B cell (primary cell): ENCODE measurements at regions not wholly inside any gene's neighbourhood (a gene's known extent, or its start where the extent isn't known, plus 50 kb on each side); places are given as distances from the start of the nearest gene placed in this dataset.

Experiments used
- ATAC-seq: fragments of 200-7000 bp; cut with Tn5 transposase; one replicate; pipeline ENCODE4 v1.10.0; 2021; ENCODE audit warnings: low read depth, mild to moderate bottlenecking, moderate number of reproducible peaks, moderate library complexity
- CTCF ChIA-PET: fragments of 350-600 bp; sonication (Branson Sonifier 250); formaldehyde crosslinking; loops from one replicate; lab custom pipeline; 2021; ENCODE audit warnings: antibody characterized with exemption, inconsistent platforms; lab: Charles Lee
- POLR2A ChIA-PET: fragments of 350-600 bp; sonication (Branson Sonifier 250); formaldehyde crosslinking; loops from one replicate; lab custom pipeline; 2021; ENCODE audit warnings: antibody characterized with exemption; lab: Charles Lee
- DNase-seq: peaks from one replicate; pipeline ENCODE4 v3.0.0; 2013
- H2AFZ ChIP-seq: 2 replicates; pipeline ENCODE4 v1.6.1; 2012; ENCODE audit warnings: mild to moderate bottlenecking, low read depth, low read length; ENCODE audit not compliant: insufficient read depth, poor library complexity, severe bottlenecking
- H3K27ac ChIP-seq, 2 donors: 1 replicate in 1 of 2; 2 replicates in 1 of 2; pipeline ENCODE4 v1.5.1; 2012 to 2013; ENCODE audit warnings: low read length in 2 of 2, mild to moderate bottlenecking in 2 of 2, moderate library complexity in 1 of 2
- H3K27me3 ChIP-seq, 4 experiments: fragments of 200-600 bp in 1 of 4; sonication (generic) in 1 of 4; replicated peaks in 1 of 4; 1 replicate in 2 of 4; 2 replicates in 2 of 4; pipeline versions ENCODE4 v1.6.1 to v1.7.0; 2013 to 2016; ENCODE audit warnings: low read length in 3 of 4, mild to moderate bottlenecking in 2 of 4, mixed read lengths in 1 of 4, moderate library complexity in 1 of 4; ENCODE audit not compliant: insufficient read depth in 4 of 4, control insufficient read depth in 3 of 4; ENCODE audit errors: control extremely low read depth in 1 of 4
- H3K36me3 ChIP-seq, 2 experiments: replicated peaks in 1 of 2; 1 replicate in 1 of 2; 2 replicates in 1 of 2; pipeline versions ENCODE4 v1.6.1 to v1.7.1; 2013; ENCODE audit warnings: low read length in 1 of 2; ENCODE audit not compliant: insufficient read depth in 2 of 2, control insufficient read depth in 1 of 2; ENCODE audit errors: control extremely low read depth in 1 of 2, extremely low read depth in 1 of 2
- H3K4me1 ChIP-seq, 2 donors: fragments of 200-600 bp in 1 of 2; sonication (generic) in 1 of 2; 1 replicate in 1 of 2; 2 replicates in 1 of 2; pipeline versions ENCODE4 v1.5.1 to v1.6.1; 2013 to 2017; ENCODE audit warnings: low read length in 2 of 2; ENCODE audit not compliant: control insufficient read depth in 2 of 2, insufficient read depth in 2 of 2
- H3K4me2 ChIP-seq: replicated peaks from 2 replicates; pipeline ENCODE3; 2012; ENCODE audit warnings: mild to moderate bottlenecking, low read depth, low read length; ENCODE audit not compliant: poor library complexity, severe bottlenecking
- H3K4me3 ChIP-seq, 5 experiments: fragments of 200-600 bp in 1 of 5; sonication (generic) in 1 of 5; 1 replicate in 3 of 5; 2 replicates in 2 of 5; pipeline versions ENCODE4 v1.5.1 to v1.7.0; 2011 to 2016; ENCODE audit warnings: low read length in 4 of 5, mild to moderate bottlenecking in 4 of 5, low read depth in 2 of 5, control low read depth in 1 of 5, moderate library complexity in 1 of 5; ENCODE audit not compliant: insufficient read depth in 1 of 5; ENCODE audit errors: control extremely low read depth in 1 of 5, extremely low read depth in 1 of 5
- H3K79me2 ChIP-seq: fragments of 200-600 bp; sonication (generic); one replicate; pipeline ENCODE4 v1.6.0; 2016; ENCODE audit warnings: low read length; ENCODE audit not compliant: control insufficient read depth, insufficient read depth
- H3K9ac ChIP-seq: fragments of 200-600 bp; sonication (generic); 2 replicates; pipeline ENCODE4 v1.6.1; 2017; ENCODE audit warnings: mild to moderate bottlenecking, low read length, moderate library complexity
- H3K9me3 ChIP-seq, 3 donors: one replicate each; pipeline versions ENCODE4 v1.6.1 to v1.7.1; 2013; ENCODE audit warnings: low read length in 2 of 3; ENCODE audit not compliant: control insufficient read depth in 2 of 3, insufficient read depth in 1 of 3; ENCODE audit errors: control extremely low read depth in 1 of 3
- H4K20me1 ChIP-seq: 2 replicates; pipeline ENCODE4 v1.6.0; 2012; ENCODE audit warnings: mild to moderate bottlenecking, low read length; ENCODE audit not compliant: insufficient read depth, control insufficient read depth, poor library complexity, severe bottlenecking
- H3K27ac Mint-ChIP-seq: one replicate; pipeline ENCODE4 v1.8.0; 2021; ENCODE audit warnings: mixed read lengths
- H3K27me3 Mint-ChIP-seq: one replicate; pipeline ENCODE4 v1.8.0; 2021; ENCODE audit warnings: mixed read lengths
- H3K4me1 Mint-ChIP-seq: one replicate; pipeline ENCODE4 v1.8.0; 2021; ENCODE audit warnings: mixed read lengths
- H3K4me3 Mint-ChIP-seq: one replicate; pipeline ENCODE4 v1.8.0; 2021; ENCODE audit warnings: mixed read lengths
- H3K9me3 Mint-ChIP-seq: one replicate; pipeline ENCODE4 v1.8.0; 2022; ENCODE audit warnings: mixed read lengths; ENCODE audit not compliant: insufficient read depth
- EZH2 ChIP-seq: IDR thresholded peaks from 2 replicates; pipeline ENCODE4 v1.6.1; 2012; ENCODE audit warnings: borderline replicate concordance, low read depth, mild to moderate bottlenecking, moderate library complexity, low read length; ENCODE audit not compliant: insufficient read depth, poor library complexity, severe bottlenecking
- WGBS: methylation state at CpG from one replicate; pipeline ENCODE4 v1.1.5; 2013; ENCODE audit warnings: missing lambda C conversion rate; ENCODE audit not compliant: insufficient coverage; 5-methylcytosine and 5-hydroxymethylcytosine counted together
- intact Hi-C: fragments of 100-400 bp; cut with micrococcal nuclease; formaldehyde crosslinking; loops from one replicate; pipeline ENCODE4 v1.10.0; 2022
- TF ChIP-seq, protein P1 (sequence below): fragments of 200-600 bp; IDR thresholded peaks from one replicate; pipeline ENCODE4 v1.8.0; 2022; ENCODE audit warnings: antibody characterized with exemption, mild to moderate bottlenecking

DNA sequence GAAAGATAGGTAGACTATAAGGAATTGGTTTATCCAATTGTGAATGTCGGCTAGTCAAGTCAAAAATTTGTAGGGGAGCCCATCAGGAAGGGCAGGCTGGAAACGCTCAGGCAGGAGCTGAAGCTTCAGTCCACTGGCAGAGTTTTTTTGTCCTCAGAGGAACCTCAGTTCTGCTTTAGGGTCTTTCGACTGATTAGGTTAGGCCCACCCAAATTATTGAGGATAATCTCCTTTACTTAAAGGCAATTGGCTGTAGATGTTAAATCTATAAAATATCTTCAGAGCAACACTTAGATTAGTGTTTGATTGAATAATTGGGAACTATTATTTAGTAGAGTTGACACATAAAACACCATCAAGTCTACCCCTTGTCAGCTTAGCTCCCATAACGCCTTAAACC lies 105.5 kb upstream of the ARHGAP5 start:
- H3K27me3 Mint-ChIP-seq = no peaks in the 10 kb centered on the region
- no peak for TF ChIP-seq EZH2
- TF ChIP-seq, protein P1, sequence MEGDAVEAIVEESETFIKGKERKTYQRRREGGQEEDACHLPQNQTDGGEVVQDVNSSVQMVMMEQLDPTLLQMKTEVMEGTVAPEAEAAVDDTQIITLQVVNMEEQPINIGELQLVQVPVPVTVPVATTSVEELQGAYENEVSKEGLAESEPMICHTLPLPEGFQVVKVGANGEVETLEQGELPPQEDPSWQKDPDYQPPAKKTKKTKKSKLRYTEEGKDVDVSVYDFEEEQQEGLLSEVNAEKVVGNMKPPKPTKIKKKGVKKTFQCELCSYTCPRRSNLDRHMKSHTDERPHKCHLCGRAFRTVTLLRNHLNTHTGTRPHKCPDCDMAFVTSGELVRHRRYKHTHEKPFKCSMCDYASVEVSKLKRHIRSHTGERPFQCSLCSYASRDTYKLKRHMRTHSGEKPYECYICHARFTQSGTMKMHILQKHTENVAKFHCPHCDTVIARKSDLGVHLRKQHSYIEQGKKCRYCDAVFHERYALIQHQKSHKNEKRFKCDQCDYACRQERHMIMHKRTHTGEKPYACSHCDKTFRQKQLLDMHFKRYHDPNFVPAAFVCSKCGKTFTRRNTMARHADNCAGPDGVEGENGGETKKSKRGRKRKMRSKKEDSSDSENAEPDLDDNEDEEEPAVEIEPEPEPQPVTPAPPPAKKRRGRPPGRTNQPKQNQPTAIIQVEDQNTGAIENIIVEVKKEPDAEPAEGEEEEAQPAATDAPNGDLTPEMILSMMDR = no peak
- ATAC-seq (no peak), DNase-seq (no peak)
- Histone ChIP-seq H2AFZ (no peak overlapping the region), H3K27me3 (no peaks in the 10 kb centered on the region), H3K36me3 (no peaks in the 10 kb centered on the region), H3K4me3 (no peak overlapping the region), H3K4me2 (no peak overlapping the region), H3K27ac (no peak overlapping the region), H4K20me1 (no peaks in the 10 kb centered on the region), H3K4me1 (peaks cover 5 to 9% of the 10 kb centered on the region in 2 donors), H3K9ac (no peak overlapping the region), H3K9me3 (peaks cover 2 to 18% (median 11%) of the 10 kb centered on the region in 3 donors), H3K79me2 (no peaks in the 10 kb centered on the region)
- CTCF ChIA-PET = interaction anchor here (1.1 kb wide), 1 partner anchor 45 kb away, joined by 3 read pairs; no protein-coding TSS in a partner anchor
- POLR2A ChIA-PET = no interaction called here
- 93% methylated on average over 3 of the region's 4 CpGs for WGBS
- peaks cover 5% of the 10 kb centered on the region for H3K4me1 Mint-ChIP-seq
- no peak overlapping the region for H3K4me3 Mint-ChIP-seq
- no peaks in the 10 kb centered on the region for H3K9me3 Mint-ChIP-seq
- no peak overlapping the region for H3K27ac Mint-ChIP-seq
- intact Hi-C loops = no loop called here

DNA sequence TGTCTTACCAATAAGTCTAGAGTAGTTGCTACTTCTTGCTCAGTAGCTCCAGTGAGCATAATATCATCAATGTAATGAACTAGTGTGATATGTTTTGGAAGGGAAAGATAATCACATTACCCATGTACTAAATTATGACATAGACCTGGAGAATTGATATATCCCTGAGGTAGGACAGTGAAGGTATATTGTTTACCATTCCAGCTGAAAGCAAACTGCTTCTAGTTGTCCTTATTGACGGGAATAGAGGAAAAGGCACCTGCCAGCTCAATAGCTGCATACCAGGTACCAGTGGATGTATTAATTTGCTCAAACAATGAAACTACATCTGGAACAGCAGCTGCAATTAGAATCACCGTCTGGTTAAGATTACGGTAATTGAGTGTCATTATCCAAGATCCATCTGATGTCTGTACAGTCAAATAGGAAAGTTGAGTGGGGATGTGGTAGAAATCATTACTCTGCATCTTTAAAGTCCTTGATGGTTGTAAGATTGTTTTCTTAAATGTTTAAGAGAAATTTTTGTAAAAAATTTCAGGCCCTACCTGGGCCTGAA lies 100.0 kb upstream of the ARHGAP5 start:
- no peak overlapping the region for H3K4me2 ChIP-seq
- no peaks in the 10 kb centered on the region for H3K79me2 ChIP-seq
- no peak overlapping the region for H2AFZ ChIP-seq
- no peaks in the 10 kb centered on the region for H3K36me3 ChIP-seq
- H3K9me3 ChIP-seq = peaks cover 0 to 18% (median 11%) of the 10 kb centered on the region in 3 donors
- H3K4me1 Mint-ChIP-seq = no peaks in the 10 kb centered on the region
- no peak overlapping the region for H3K4me3 Mint-ChIP-seq
- no peak overlapping the region for H3K27ac Mint-ChIP-seq
- H3K9ac ChIP-seq = no peak overlapping the region
- no peak overlapping the region for H3K4me3 ChIP-seq
- H4K20me1 ChIP-seq = no peaks in the 10 kb centered on the region
- H3K4me1 ChIP-seq = no peaks in the 10 kb centered on the region
- intact Hi-C loops = no loop called here
- ATAC-seq (no peak), DNase-seq (no peak)
- ChIA-PET CTCF (no interaction called here), POLR2A (no interaction called here)
- peaks cover 4% of the 10 kb centered on the region for H3K9me3 Mint-ChIP-seq
- peaks cover under 1% of the 10 kb centered on the region for H3K27me3 Mint-ChIP-seq
- H3K27ac ChIP-seq = no peak overlapping the region
- TF ChIP-seq, protein P1 = no peak
- TF ChIP-seq EZH2 = no peak
- WGBS = 100% methylated on average over 1 of the region's 3 CpGs
- H3K27me3 ChIP-seq = no peaks in the 10 kb centered on the region
